HL-60 (cell line): ENCODE measurements at regions not wholly inside any gene's neighbourhood (a gene's known extent, or its start where the extent isn't known, plus 50 kb on each side); places are given as distances from the start of the nearest gene placed in this dataset.

Source experiments
- DNase-seq, 2 experiments: peaks; one replicate each; pipeline ENCODE4 v3.0.0-alpha.2; 2010 to 2020; ENCODE audit warnings: low read depth in 1 of 2, low spot score in 1 of 2
- H3K27ac ChIP-seq: fragments of 250-450 bp; sonication (Bioruptor Pico); replicated peaks from 2 replicates; pipeline ENCODE4 v1.5.1; 2020; ENCODE audit warnings: mild to moderate bottlenecking, moderate library complexity
- H3K27me3 ChIP-seq: fragments of 250-450 bp; sonication (Bioruptor Pico); 2 replicates; pipeline ENCODE4 v1.5.1; 2021; ENCODE audit warnings: mild to moderate bottlenecking, moderate library complexity; ENCODE audit not compliant: insufficient read depth, poor library complexity, severe bottlenecking
- H3K4me3 ChIP-seq: replicated peaks from 2 replicates; pipeline ENCODE4 v1.5.1; 2011; ENCODE audit warnings: mild to moderate bottlenecking, control low read depth, low read length; ENCODE audit not compliant: insufficient read depth
- GABPA ChIP-seq: IDR thresholded peaks from 2 replicates; pipeline ENCODE4 v1.6.1; 2012; ENCODE audit warnings: low read depth
- POLR2AphosphoS5 ChIP-seq: IDR thresholded peaks from 2 replicates; pipeline ENCODE4 v1.6.1; 2012; ENCODE audit warnings: low read depth
- REST ChIP-seq: IDR thresholded peaks from 2 replicates; pipeline ENCODE4 v1.6.1; 2012; ENCODE audit warnings: low read depth; ENCODE audit not compliant: insufficient replicate concordance
- SPI1 ChIP-seq: IDR thresholded peaks from 2 replicates; pipeline ENCODE4 v1.6.1; 2012; ENCODE audit warnings: low read depth, mild to moderate bottlenecking, borderline replicate concordance
- TF ChIP-seq, protein P1 (sequence below): IDR thresholded peaks from one replicate; pipeline ENCODE4 v1.5.1; 2011; ENCODE audit warnings: low read length, control low read depth, inconsistent platforms; ENCODE audit not compliant: insufficient read depth

DNA sequence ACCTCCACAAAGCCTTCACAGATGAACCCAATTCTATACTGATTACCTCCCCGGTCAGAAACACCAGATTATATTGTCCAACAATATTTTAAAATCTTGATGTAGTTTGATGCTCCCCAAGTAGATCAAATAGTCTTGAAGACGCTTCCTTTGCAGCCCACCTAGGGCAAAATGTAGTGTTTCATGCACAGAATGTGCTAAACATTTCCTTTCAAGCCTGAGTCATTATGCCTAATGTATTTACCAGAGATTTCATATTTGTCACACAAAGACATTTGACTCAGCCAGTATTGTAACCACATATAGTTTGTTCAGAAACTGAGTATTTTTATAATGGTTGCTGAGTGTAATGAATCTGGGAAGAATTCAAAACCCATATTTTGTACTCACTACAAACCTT, 1396.8 kb downstream of the LRRC4C start:
- no peaks in the 10 kb centered on the region for H3K27me3 ChIP-seq
- no peak overlapping the region for H3K4me3 ChIP-seq
- TF ChIP-seq SPI1 = no peak
- no peak for TF ChIP-seq GABPA
- no peak for TF ChIP-seq REST
- TF ChIP-seq, protein P1, sequence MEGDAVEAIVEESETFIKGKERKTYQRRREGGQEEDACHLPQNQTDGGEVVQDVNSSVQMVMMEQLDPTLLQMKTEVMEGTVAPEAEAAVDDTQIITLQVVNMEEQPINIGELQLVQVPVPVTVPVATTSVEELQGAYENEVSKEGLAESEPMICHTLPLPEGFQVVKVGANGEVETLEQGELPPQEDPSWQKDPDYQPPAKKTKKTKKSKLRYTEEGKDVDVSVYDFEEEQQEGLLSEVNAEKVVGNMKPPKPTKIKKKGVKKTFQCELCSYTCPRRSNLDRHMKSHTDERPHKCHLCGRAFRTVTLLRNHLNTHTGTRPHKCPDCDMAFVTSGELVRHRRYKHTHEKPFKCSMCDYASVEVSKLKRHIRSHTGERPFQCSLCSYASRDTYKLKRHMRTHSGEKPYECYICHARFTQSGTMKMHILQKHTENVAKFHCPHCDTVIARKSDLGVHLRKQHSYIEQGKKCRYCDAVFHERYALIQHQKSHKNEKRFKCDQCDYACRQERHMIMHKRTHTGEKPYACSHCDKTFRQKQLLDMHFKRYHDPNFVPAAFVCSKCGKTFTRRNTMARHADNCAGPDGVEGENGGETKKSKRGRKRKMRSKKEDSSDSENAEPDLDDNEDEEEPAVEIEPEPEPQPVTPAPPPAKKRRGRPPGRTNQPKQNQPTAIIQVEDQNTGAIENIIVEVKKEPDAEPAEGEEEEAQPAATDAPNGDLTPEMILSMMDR = no peak
- TF ChIP-seq POLR2AphosphoS5 = no peak
- no peak overlapping the region for H3K27ac ChIP-seq
- DNase-seq = no peak

GRCh38 chr11:40061221-40061620, 1398.2 kb downstream of the LRRC4C start:
- TF ChIP-seq GABPA (no peak), REST (no peak), POLR2AphosphoS5 (no peak), SPI1 (no peak)
- TF ChIP-seq, protein P1 = no peak
- no peak overlapping the region for H3K4me3 ChIP-seq
- H3K27me3 ChIP-seq = no peaks in the 10 kb centered on the region
- no peak overlapping the region for H3K27ac ChIP-seq
- DNase-seq = no peak

DNA sequence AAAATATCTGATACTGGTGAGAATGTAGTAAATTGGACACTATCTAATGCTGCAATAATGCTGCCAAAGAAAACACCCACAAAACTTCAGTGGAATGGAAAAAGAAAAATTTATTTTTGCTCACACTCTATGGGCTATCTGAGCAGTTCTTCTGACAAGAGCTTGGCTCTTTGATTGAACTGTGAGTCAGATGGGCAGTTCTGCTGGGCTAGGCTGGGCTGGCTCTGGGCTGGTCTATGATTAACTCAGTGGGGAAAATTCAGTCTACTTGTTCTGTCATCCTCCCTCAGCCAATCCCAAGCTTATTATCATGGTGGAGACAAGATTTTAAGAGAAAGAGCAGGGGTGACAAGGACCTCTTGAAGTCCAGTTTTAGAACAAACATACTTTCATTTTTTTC, 1404.8 kb downstream of the LRRC4C start:
- Histone ChIP-seq H3K4me3 (no peak overlapping the region), H3K27me3 (no peaks in the 10 kb centered on the region), H3K27ac (no peak overlapping the region)
- TF ChIP-seq GABPA = no peak
- TF ChIP-seq, protein P1 = no peak
- TF ChIP-seq SPI1 = no peak
- no peak for TF ChIP-seq REST
- no peak for TF ChIP-seq POLR2AphosphoS5
- DNase-seq = no peak
